ENCODE measurements at regions not wholly inside any gene's neighbourhood (a gene's known extent, or its start where the extent isn't known, plus 50 kb on each side); places are given as distances from the start of the nearest gene placed in this dataset.

GRCh38 chr3:28868897-28869296, 412.0 kb upstream of the RBMS3 start:
- no peak overlapping the region for H3K27ac ChIP-seq (ENCODE audit: low read depth, low read length)
- no peak overlapping the region for H3K4me3 ChIP-seq (ENCODE audit: low read depth, low read length)
- H3K9me3 ChIP-seq (ENCODE audit: control insufficient read depth, insufficient read depth, low read length) = no peaks in the 10 kb centered on the region
- H3K9ac ChIP-seq (ENCODE audit: low read depth, low read length) = no peak overlapping the region
- no peaks in the 10 kb centered on the region for H3K36me3 ChIP-seq (ENCODE audit: control insufficient read depth, insufficient read depth, low read length)
- peaks cover 11% of the 10 kb centered on the region for H3K4me1 ChIP-seq (ENCODE audit: control insufficient read depth, insufficient read depth, low read length)
- H3K27me3 ChIP-seq (ENCODE audit: control insufficient read depth, insufficient read depth, low read length) = no peaks in the 10 kb centered on the region

- Histone ChIP-seq H3K4me1 (ENCODE audit: control insufficient read depth, insufficient read depth, low read length) (no peaks in the 10 kb centered on the region), H3K9ac (ENCODE audit: low read depth, low read length) (no peak overlapping the region), H3K9me3 (ENCODE audit: control insufficient read depth, insufficient read depth, low read length) (no peaks in the 10 kb centered on the region), H3K27ac (ENCODE audit: low read depth, low read length) (no peak overlapping the region), H3K36me3 (ENCODE audit: control insufficient read depth, insufficient read depth, low read length) (no peaks in the 10 kb centered on the region), H3K4me3 (ENCODE audit: low read depth, low read length) (no peak overlapping the region), H3K27me3 (ENCODE audit: control insufficient read depth, insufficient read depth, low read length) (no peaks in the 10 kb centered on the region)
These were observed 403.0 kb upstream of the RBMS3 start for GRCh38 chr3:28877912-28878311.

- H3K27me3 ChIP-seq (ENCODE audit: control insufficient read depth, insufficient read depth, low read length) = no peaks in the 10 kb centered on the region
- H3K4me1 ChIP-seq (ENCODE audit: control insufficient read depth, insufficient read depth, low read length) = no peaks in the 10 kb centered on the region
- no peaks in the 10 kb centered on the region for H3K36me3 ChIP-seq (ENCODE audit: control insufficient read depth, insufficient read depth, low read length)
- no peak overlapping the region for H3K27ac ChIP-seq (ENCODE audit: low read depth, low read length)
- H3K9ac ChIP-seq (ENCODE audit: low read depth, low read length) = no peak overlapping the region
- H3K9me3 ChIP-seq (ENCODE audit: control insufficient read depth, insufficient read depth, low read length) = no peaks in the 10 kb centered on the region
- no peak overlapping the region for H3K4me3 ChIP-seq (ENCODE audit: low read depth, low read length)
These were observed 390.5 kb upstream of the RBMS3 start for GRCh38 chr3:28890373-28890772.

- Histone ChIP-seq H3K4me3 (ENCODE audit: low read depth, low read length) (no peak overlapping the region), H3K27ac (ENCODE audit: low read depth, low read length) (no peak overlapping the region), H3K27me3 (ENCODE audit: control insufficient read depth, insufficient read depth, low read length) (no peaks in the 10 kb centered on the region), H3K9ac (ENCODE audit: low read depth, low read length) (no peak overlapping the region), H3K36me3 (ENCODE audit: control insufficient read depth, insufficient read depth, low read length) (no peaks in the 10 kb centered on the region), H3K4me1 (ENCODE audit: control insufficient read depth, insufficient read depth, low read length) (no peaks in the 10 kb centered on the region), H3K9me3 (ENCODE audit: control insufficient read depth, insufficient read depth, low read length) (no peaks in the 10 kb centered on the region)
These were observed 389.4 kb upstream of the RBMS3 start for GRCh38 chr3:28891485-28891884.

- Histone ChIP-seq H3K9ac (ENCODE audit: low read depth, low read length) (no peak overlapping the region), H3K27me3 (ENCODE audit: control insufficient read depth, insufficient read depth, low read length) (no peaks in the 10 kb centered on the region), H3K27ac (ENCODE audit: low read depth, low read length) (no peak overlapping the region), H3K4me3 (ENCODE audit: low read depth, low read length) (no peak overlapping the region), H3K4me1 (ENCODE audit: control insufficient read depth, insufficient read depth, low read length) (no peaks in the 10 kb centered on the region), H3K36me3 (ENCODE audit: control insufficient read depth, insufficient read depth, low read length) (no peaks in the 10 kb centered on the region), H3K9me3 (ENCODE audit: control insufficient read depth, insufficient read depth, low read length) (no peaks in the 10 kb centered on the region)
These were observed 380.6 kb upstream of the RBMS3 start for GRCh38 chr3:28900301-28900700.

- Histone ChIP-seq H3K4me1 (ENCODE audit: control insufficient read depth, insufficient read depth, low read length) (no peaks in the 10 kb centered on the region), H3K36me3 (ENCODE audit: control insufficient read depth, insufficient read depth, low read length) (no peaks in the 10 kb centered on the region), H3K4me3 (ENCODE audit: low read depth, low read length) (no peak overlapping the region), H3K9me3 (ENCODE audit: control insufficient read depth, insufficient read depth, low read length) (no peaks in the 10 kb centered on the region), H3K9ac (ENCODE audit: low read depth, low read length) (no peak overlapping the region), H3K27ac (ENCODE audit: low read depth, low read length) (no peak overlapping the region), H3K27me3 (ENCODE audit: control insufficient read depth, insufficient read depth, low read length) (no peaks in the 10 kb centered on the region)
These were observed 379.9 kb upstream of the RBMS3 start for GRCh38 chr3:28901018-28901417.

GRCh38 chr3:28903171-28903601, 377.7 kb upstream of the RBMS3 start:
- no peaks in the 10 kb centered on the region for H3K9me3 ChIP-seq (ENCODE audit: control insufficient read depth, insufficient read depth, low read length)
- H3K27ac ChIP-seq (ENCODE audit: low read depth, low read length) = no peak overlapping the region
- no peaks in the 10 kb centered on the region for H3K4me1 ChIP-seq (ENCODE audit: control insufficient read depth, insufficient read depth, low read length)
- H3K27me3 ChIP-seq (ENCODE audit: control insufficient read depth, insufficient read depth, low read length) = no peaks in the 10 kb centered on the region
- H3K9ac ChIP-seq (ENCODE audit: low read depth, low read length) = no peak overlapping the region
- no peaks in the 10 kb centered on the region for H3K36me3 ChIP-seq (ENCODE audit: control insufficient read depth, insufficient read depth, low read length)
- H3K4me3 ChIP-seq (ENCODE audit: low read depth, low read length) = no peak overlapping the region

GRCh38 chr3:28905798-28906197, 375.1 kb upstream of the RBMS3 start:
- Histone ChIP-seq H3K9me3 (ENCODE audit: control insufficient read depth, insufficient read depth, low read length) (no peaks in the 10 kb centered on the region), H3K27me3 (ENCODE audit: control insufficient read depth, insufficient read depth, low read length) (no peaks in the 10 kb centered on the region), H3K36me3 (ENCODE audit: control insufficient read depth, insufficient read depth, low read length) (no peaks in the 10 kb centered on the region), H3K27ac (ENCODE audit: low read depth, low read length) (no peak overlapping the region), H3K4me3 (ENCODE audit: low read depth, low read length) (no peak overlapping the region), H3K4me1 (ENCODE audit: control insufficient read depth, insufficient read depth, low read length) (no peaks in the 10 kb centered on the region), H3K9ac (ENCODE audit: low read depth, low read length) (no peak overlapping the region)

GRCh38 chr3:28906561-28907310, 374.1 kb upstream of the RBMS3 start:
- Histone ChIP-seq H3K4me3 (ENCODE audit: low read depth, low read length) (no peak overlapping the region), H3K4me1 (ENCODE audit: control insufficient read depth, insufficient read depth, low read length) (no peaks in the 10 kb centered on the region), H3K36me3 (ENCODE audit: control insufficient read depth, insufficient read depth, low read length) (no peaks in the 10 kb centered on the region), H3K27ac (ENCODE audit: low read depth, low read length) (no peak overlapping the region), H3K27me3 (ENCODE audit: control insufficient read depth, insufficient read depth, low read length) (no peaks in the 10 kb centered on the region), H3K9me3 (ENCODE audit: control insufficient read depth, insufficient read depth, low read length) (no peaks in the 10 kb centered on the region), H3K9ac (ENCODE audit: low read depth, low read length) (no peak overlapping the region)

- H3K9ac ChIP-seq (ENCODE audit: low read depth, low read length) = no peak overlapping the region
- no peaks in the 10 kb centered on the region for H3K4me1 ChIP-seq (ENCODE audit: control insufficient read depth, insufficient read depth, low read length)
- H3K9me3 ChIP-seq (ENCODE audit: control insufficient read depth, insufficient read depth, low read length) = no peaks in the 10 kb centered on the region
- H3K4me3 ChIP-seq (ENCODE audit: low read depth, low read length) = no peak overlapping the region
- no peaks in the 10 kb centered on the region for H3K27me3 ChIP-seq (ENCODE audit: control insufficient read depth, insufficient read depth, low read length)
- H3K36me3 ChIP-seq (ENCODE audit: control insufficient read depth, insufficient read depth, low read length) = no peaks in the 10 kb centered on the region
- H3K27ac ChIP-seq (ENCODE audit: low read depth, low read length) = no peak overlapping the region
These were observed 373.3 kb upstream of the RBMS3 start for GRCh38 chr3:28907616-28908015.

GRCh38 chr3:28912120-28912885, 368.6 kb upstream of the RBMS3 start:
- H3K27me3 ChIP-seq (ENCODE audit: control insufficient read depth, insufficient read depth, low read length) = no peaks in the 10 kb centered on the region
- H3K9ac ChIP-seq (ENCODE audit: low read depth, low read length) = no peak overlapping the region
- H3K27ac ChIP-seq (ENCODE audit: low read depth, low read length) = no peak overlapping the region

More at GRCh38 chr3:28912120-28912885, 368.6 kb upstream of the RBMS3 start:
- Histone ChIP-seq H3K4me3 (ENCODE audit: low read depth, low read length) (no peak overlapping the region), H3K36me3 (ENCODE audit: control insufficient read depth, insufficient read depth, low read length) (no peaks in the 10 kb centered on the region), H3K9me3 (ENCODE audit: control insufficient read depth, insufficient read depth, low read length) (no peaks in the 10 kb centered on the region), H3K4me1 (ENCODE audit: control insufficient read depth, insufficient read depth, low read length) (peaks cover 3% of the 10 kb centered on the region; the same call in 1 of the 2 replicates)
